HepG2 (cell line): ENCODE measurements at regions not wholly inside any gene's neighbourhood (a gene's known extent, or its start where the extent isn't known, plus 50 kb on each side); places are given as distances from the start of the nearest gene placed in this dataset.

Experiments
- ATAC-seq: fragments of 200-7000 bp; cut with Tn5 transposase; 3 replicates; pipeline ENCODE4 v1.9.1; 2020; ENCODE audit warnings: mild to moderate bottlenecking, moderate library complexity
- BruUV-seq: library from RNA; stranded (reverse); fragments of 400-500 nt; replicated peaks from 2 replicates; lab custom pipeline; 2021; lab: Mats Ljungman, UMichigan
- CTCF ChIA-PET: fragments of 300-600 bp; formaldehyde crosslinking; extraction: SDS; loops from one replicate; lab custom pipeline; 2021; ENCODE audit warnings: low total read pairs, inconsistent platforms, low intra/inter-chr PET ratio; lab: Yijun Ruan, JAX
- POLR2A ChIA-PET: fragments of 350-600 bp; sonication (Branson Sonifier 250); formaldehyde crosslinking; loops from one replicate; lab custom pipeline; 2020; ENCODE audit warnings: antibody characterized with exemption, inconsistent platforms; lab: Yijun Ruan, JAX
- DNase-seq: peaks from one replicate; pipeline ENCODE4 v3.0.0-alpha.2; 2015; ENCODE audit warnings: low spot score
- FAIRE-seq: peaks from 3 replicates; lab custom pipeline; 2011; peaks lifted over from hg19 to GRCh38; lab: Jason Lieb, UNC
- H2AFZ ChIP-seq: one replicate; pipeline ENCODE4 v1.6.1; 2011; ENCODE audit warnings: low read length, inconsistent platforms
- H3K27ac ChIP-seq: fragments of 300-600 bp; 3 replicates; pipeline ENCODE4 v1.8.0; 2011; ENCODE audit warnings: mixed run types, mild to moderate bottlenecking, mixed read lengths, low read length, inconsistent platforms; ENCODE audit not compliant: insufficient read depth; ENCODE audit errors: extremely low read length
- H3K27me3 ChIP-seq, 2 experiments: fragments of 200-600 bp in 1 of 2; 2 replicates in 1 of 2; 3 replicates in 1 of 2; pipeline versions ENCODE4 v1.6.0 to v1.8.0; 2011; ENCODE audit warnings: low read length in 2 of 2, mild to moderate bottlenecking in 2 of 2, moderate library complexity in 2 of 2, inconsistent platforms in 1 of 2; ENCODE audit not compliant: insufficient read depth in 2 of 2, control insufficient read depth in 1 of 2
- H3K36me3 ChIP-seq, 2 experiments: fragments of 200-600 bp in 1 of 2; replicated peaks in 1 of 2; 2 replicates in 1 of 2; 3 replicates in 1 of 2; pipeline versions ENCODE4 v1.5.1 to v1.8.0; 2011; ENCODE audit warnings: low read length in 2 of 2, inconsistent platforms in 1 of 2; ENCODE audit not compliant: insufficient read depth in 2 of 2, control insufficient read depth in 1 of 2
- H3K4me1 ChIP-seq: 2 replicates; pipeline ENCODE4 v1.5.1; 2012; ENCODE audit warnings: low read length, inconsistent platforms; ENCODE audit not compliant: insufficient read depth
- H3K4me2 ChIP-seq: 2 replicates; pipeline ENCODE4 v1.6.0; 2011; ENCODE audit warnings: low read depth, low read length, inconsistent platforms
- H3K4me3 ChIP-seq, 3 experiments: fragments of 200-600 bp in 1 of 3; sonication (generic), shearing (Covaris generic) in 1 of 3; replicated peaks in 1 of 3; 2 replicates each; pipeline ENCODE4 v1.5.1; 2011 to 2016; ENCODE audit warnings: low read length in 3 of 3, inconsistent platforms in 2 of 3, low read depth in 2 of 3, mild to moderate bottlenecking in 2 of 3, control low read depth in 1 of 3, mixed read lengths in 1 of 3; ENCODE audit not compliant: insufficient read depth in 1 of 3
- H3K79me2 ChIP-seq: one replicate; pipeline ENCODE4 v1.6.1; 2011; ENCODE audit warnings: low read length, inconsistent platforms; ENCODE audit not compliant: insufficient read depth
- H3K9ac ChIP-seq: 2 replicates; pipeline ENCODE4 v1.6.0; 2011; ENCODE audit warnings: mild to moderate bottlenecking, low read depth, low read length, inconsistent platforms; ENCODE audit not compliant: insufficient read depth
- H3K9me3 ChIP-seq: 2 replicates; pipeline ENCODE4 v1.5.1; 2012; ENCODE audit warnings: mild to moderate bottlenecking, low read length
- H4K20me1 ChIP-seq: 2 replicates; pipeline ENCODE4 v1.6.0; 2011; ENCODE audit warnings: inconsistent platforms, mild to moderate bottlenecking, low read length, moderate library complexity; ENCODE audit not compliant: insufficient read depth
- ELF1 ChIP-seq: sonication (generic); formaldehyde crosslinking; IDR thresholded peaks from 2 replicates; pipeline ENCODE4 v1.4.0; 2020; ENCODE audit warnings: missing genetic modification reagents
- HMGXB4 ChIP-seq, 2 experiments: sonication (generic) in 1 of 2; formaldehyde crosslinking in 1 of 2; IDR thresholded peaks; 2 replicates each; pipeline versions ENCODE4 v1.4.0 to v1.6.1; 2018 to 2020; ENCODE audit warnings: missing genetic modification reagents in 2 of 2, borderline replicate concordance in 1 of 2, low read depth in 1 of 2, mild to moderate bottlenecking in 1 of 2, missing biosample characterization in 1 of 2
- HOXA7 ChIP-seq: sonication (generic); formaldehyde crosslinking; IDR thresholded peaks from 2 replicates; pipeline ENCODE4 v1.8.1; 2022; ENCODE audit warnings: mild to moderate bottlenecking, missing genetic modification reagents, moderate library complexity
- JDP2 ChIP-seq: sonication (generic); formaldehyde crosslinking; IDR thresholded peaks from 2 replicates; pipeline ENCODE4 v1.8.1; 2022; ENCODE audit warnings: missing genetic modification reagents, borderline replicate concordance
- MAFK ChIP-seq, 2 experiments: IDR thresholded peaks in 1 of 2; conservative IDR thresholded peaks in 1 of 2; 2 replicates each; pipeline ENCODE4 v1.6.1; 2011; ENCODE audit warnings: improper control_type of control experiment in 2 of 2, low read length in 2 of 2
- MYNN ChIP-seq: sonication (generic); formaldehyde crosslinking; IDR thresholded peaks from 2 replicates; pipeline ENCODE4 v1.4.0; 2020; ENCODE audit warnings: mild to moderate bottlenecking, low read depth, missing genetic modification reagents
- MYPOP ChIP-seq: sonication (generic); formaldehyde crosslinking; IDR thresholded peaks from 2 replicates; pipeline ENCODE4 v1.8.1; 2023; ENCODE audit warnings: mild to moderate bottlenecking, moderate library complexity, missing genetic modification reagents
- NCOA5 ChIP-seq: sonication (generic); formaldehyde crosslinking; IDR thresholded peaks from 2 replicates; pipeline ENCODE4 v1.4.0; 2020; ENCODE audit warnings: missing genetic modification reagents
- PHF21A ChIP-seq: sonication (generic); formaldehyde crosslinking; IDR thresholded peaks from 2 replicates; pipeline ENCODE4 v1.5.0; 2020; ENCODE audit warnings: mild to moderate bottlenecking, missing genetic modification reagents
- RARA ChIP-seq: IDR thresholded peaks from 2 replicates; pipeline ENCODE4 v1.6.1; 2016; ENCODE audit warnings: missing genetic modification reagents, missing compliant biosample characterization
- TBL1XR1 ChIP-seq: fragments of 150-350 bp; IDR thresholded peaks from 2 replicates; pipeline ENCODE4 v1.6.1; 2014; ENCODE audit warnings: borderline replicate concordance, low read length; ENCODE audit not compliant: partially characterized antibody
- ZNF264 ChIP-seq: sonication (generic); formaldehyde crosslinking; IDR thresholded peaks from 2 replicates; pipeline ENCODE4 v1.4.0; 2020; ENCODE audit warnings: missing genetic modification reagents
- ZNF773 ChIP-seq: sonication (generic); formaldehyde crosslinking; IDR thresholded peaks from 2 replicates; pipeline ENCODE4 v1.4.0; 2020; ENCODE audit warnings: missing genetic modification reagents, borderline replicate concordance
- ZSCAN20 ChIP-seq: sonication (generic); formaldehyde crosslinking; IDR thresholded peaks from 2 replicates; pipeline ENCODE4 v1.4.0; 2020; ENCODE audit warnings: missing genetic modification reagents, mild to moderate bottlenecking, borderline replicate concordance
- WGBS: methylation state at CpG from one replicate; pipeline ENCODE4 v1.1.6; 2017; ENCODE audit warnings: low lambda C conversion rate; 5-methylcytosine and 5-hydroxymethylcytosine counted together
- in situ Hi-C: cut with HindIII; loops from 2 replicates; pipeline ENCODE4 v1.10.0; 2017; ENCODE audit warnings: low pct_unique_long_range_greater_than_20kb; ENCODE audit not compliant: extremely low pct_ligation_motif_present
- intact Hi-C: fragments of 100-400 bp; cut with micrococcal nuclease; formaldehyde crosslinking; loops from one replicate; pipeline ENCODE4 v1.10.0; 2022; ENCODE audit not compliant: unreplicated experiment

GRCh38 chr11:28739489-28740280, 631.5 kb downstream of the METTL15 start:
- Histone ChIP-seq H3K27me3 (no peaks in the 10 kb centered on the region), H3K36me3 (no peaks in the 10 kb centered on the region), H3K4me3 (no peak overlapping the region), H2AFZ (no peak overlapping the region), H3K4me2 (no peak overlapping the region), H3K79me2 (no peaks in the 10 kb centered on the region), H4K20me1 (no peaks in the 10 kb centered on the region), H3K27ac (no peak overlapping the region), H3K9ac (no peak overlapping the region), H3K4me1 (no peaks in the 10 kb centered on the region), H3K9me3 (no peaks in the 10 kb centered on the region)
- TF ChIP-seq ELF1 (no peak), JDP2 (no peak), MAFK (conservative IDR thresholded peaks at IDR 0.05 in 1 of 2, IDR thresholded peaks at IDR 0.05 in 1 of 2; ENCODE audit: low read length in 2 of 2) (peak; percentile 34 to 66; a peak in 3 of 4 replicates)
- intact Hi-C loops (no loop called here), in situ Hi-C loops (no loop called here)
- 42% methylated on average over 4 of the region's 4 CpGs for WGBS
- FAIRE-seq, result no peak
- ChIA-PET POLR2A (no interaction called here), CTCF (no interaction called here)
- no peak for ATAC-seq
- BruUV-seq, result no TSS peak
- DNase-seq, result no peak

GRCh38 chr11:28738549-28738948, 630.4 kb downstream of the METTL15 start:
- intact Hi-C loops, result no loop called here
- no peaks in the 10 kb centered on the region for H3K36me3 ChIP-seq
- no peaks in the 10 kb centered on the region for H4K20me1 ChIP-seq
- no TSS peak for BruUV-seq
- H3K27ac ChIP-seq, result no peak overlapping the region
- POLR2A ChIA-PET, result no interaction called here
- H2AFZ ChIP-seq, result no peak overlapping the region
- H3K79me2 ChIP-seq, result no peaks in the 10 kb centered on the region
- no peak overlapping the region for H3K4me2 ChIP-seq
- no peaks in the 10 kb centered on the region for H3K4me1 ChIP-seq
- no peaks in the 10 kb centered on the region for H3K9me3 ChIP-seq
- no peak overlapping the region for H3K4me3 ChIP-seq
- ATAC-seq, result no peak
- no peak for FAIRE-seq
- H3K9ac ChIP-seq, result no peak overlapping the region
- H3K27me3 ChIP-seq, result no peaks in the 10 kb centered on the region; a peak in 1 of 5 replicates
- no peak for TF ChIP-seq ZNF773 (CRISPR knock-in tag)
- TF ChIP-seq HOXA7 (CRISPR knock-in tag), result no peak
- no peak for TF ChIP-seq MYPOP (CRISPR knock-in tag)
- TF ChIP-seq TBL1XR1, result no peak
- no peak for TF ChIP-seq NCOA5 (CRISPR knock-in tag)
- TF ChIP-seq MYNN (CRISPR knock-in tag), result no peak
- no peak for TF ChIP-seq ZNF264
- TF ChIP-seq RARA, result no peak
- TF ChIP-seq PHF21A (CRISPR knock-in tag), result no peak
- no peak for TF ChIP-seq HMGXB4 (CRISPR knock-in tag; IDR thresholded peaks at IDR 0.05; ENCODE audit: borderline replicate concordance in 1 of 2, low read depth in 1 of 2)
- TF ChIP-seq ZSCAN20 (CRISPR knock-in tag), result no peak
- TF ChIP-seq, all 625 proteins: peak for 0
- CTCF ChIA-PET, result no interaction called here
- no peak for DNase-seq
- in situ Hi-C loops, result no loop called here
